HCT116 (cell line): ENCODE measurements at regions not wholly inside any gene's neighbourhood (a gene's known extent, or its start where the extent isn't known, plus 50 kb on each side); places are given as distances from the start of the nearest gene placed in this dataset.

Source experiments
- ATAC-seq: fragments of 200-7000 bp; cut with Tn5 transposase; 2 replicates; pipeline ENCODE4 v1.9.1; 2020; ENCODE audit warnings: mild to moderate bottlenecking, moderate library complexity
- BruUV-seq: library from RNA; stranded (reverse); fragments of 400-500 nt; replicated peaks from 2 replicates; lab custom pipeline; 2021; lab: Mats Ljungman, UMichigan
- CTCF ChIA-PET: fragments of 300-600 bp; sonication (Branson Sonifier 250); formaldehyde crosslinking; loops from one replicate; lab custom pipeline; 2021; ENCODE audit warnings: antibody characterized with exemption; lab: Charles Lee
- POLR2A ChIA-PET: fragments of 300-600, 350-600 bp; sonication (Branson Sonifier 250); formaldehyde crosslinking; loops from one replicate; lab custom pipeline; 2021; ENCODE audit warnings: antibody characterized with exemption; lab: Charles Lee
- RAD21 ChIA-PET, 2 experiments: fragments of 300-600 bp; sonication (Branson Sonifier 250); formaldehyde crosslinking; loops; one replicate each; lab custom pipeline; 2023; ENCODE audit warnings: low total read pairs in 2 of 2; ENCODE audit not compliant: uncharacterized antibody in 2 of 2, unreplicated experiment in 2 of 2, low non-redundant PET in 1 of 2; lab: Charles Lee
- DNase-seq: peaks from one replicate; pipeline ENCODE4 v3.0.0-alpha.2; 2010; ENCODE audit warnings: low read depth, low spot score
- H2AFZ ChIP-seq: fragments of 200-600 bp; shearing (Covaris generic), sonication (generic); 2 replicates; pipeline ENCODE4 v1.6.1; 2017; ENCODE audit warnings: low read depth, mixed run types, mixed read lengths, antibody characterized with exemption, low read length; ENCODE audit not compliant: poor library complexity, severe bottlenecking
- H3K27ac ChIP-seq: 2 replicates; pipeline ENCODE4 v1.5.1; 2012; ENCODE audit warnings: low read depth, low read length
- H3K27me3 ChIP-seq: fragments of 200-600 bp; sonication (generic); 2 replicates; pipeline ENCODE4 v1.6.1; 2016; ENCODE audit warnings: mixed run types, low read length, mixed read lengths; ENCODE audit not compliant: insufficient read depth
- H3K36me3 ChIP-seq, 2 experiments: fragments of 200-500 bp in 1 of 2; fragments of 200-600 bp in 1 of 2; sonication (Bioruptor generic) in 1 of 2; sonication (generic) in 1 of 2; 2 replicates each; pipeline versions ENCODE4 v1.5.1 to v1.6.1; 2014 to 2016; ENCODE audit warnings: low read length in 2 of 2, inconsistent platforms in 1 of 2, mixed read lengths in 1 of 2, mixed run types in 1 of 2; ENCODE audit not compliant: insufficient read depth in 2 of 2, control insufficient read depth in 1 of 2
- H3K4me1 ChIP-seq, 2 experiments: fragments of 200-600 bp in 1 of 2; sonication (generic) in 1 of 2; 2 replicates each; pipeline versions ENCODE4 v1.5.1 to v1.6.1; 2012 to 2017; ENCODE audit warnings: low read length in 2 of 2, inconsistent platforms in 1 of 2, mild to moderate bottlenecking in 1 of 2, mixed read lengths in 1 of 2, mixed run types in 1 of 2, moderate library complexity in 1 of 2; ENCODE audit not compliant: insufficient read depth in 2 of 2, control insufficient read depth in 1 of 2
- H3K4me2 ChIP-seq: fragments of 200-600 bp; sonication (generic); 2 replicates; pipeline ENCODE4 v1.6.1; 2017; ENCODE audit warnings: mixed run types, low read length, mixed read lengths
- H3K4me3 ChIP-seq, 2 experiments: fragments of 200-600 bp in 1 of 2; sonication (generic) in 1 of 2; replicated peaks in 1 of 2; 2 replicates each; pipeline ENCODE4 v1.5.1; 2011 to 2016; ENCODE audit warnings: low read length in 2 of 2, control low read depth in 1 of 2, low read depth in 1 of 2, mild to moderate bottlenecking in 1 of 2, mixed read lengths in 1 of 2, mixed run types in 1 of 2
- H3K79me2 ChIP-seq: fragments of 200-600 bp; sonication (generic); 2 replicates; pipeline ENCODE4 v1.6.1; 2017; ENCODE audit warnings: mild to moderate bottlenecking, mixed run types, low read length, moderate library complexity, mixed read lengths; ENCODE audit not compliant: insufficient read depth
- H3K9ac ChIP-seq: fragments of 200-600 bp; sonication (generic); 2 replicates; pipeline ENCODE4 v1.6.1; 2016; ENCODE audit warnings: low read length, mixed read lengths
- H3K9me2 ChIP-seq: fragments of 200-600 bp; sonication (generic), shearing (Covaris generic); 2 replicates; pipeline ENCODE4 v1.6.1; 2017; ENCODE audit warnings: mixed run types, mild to moderate bottlenecking, moderate library complexity; ENCODE audit not compliant: insufficient read depth
- H3K9me3 ChIP-seq, 2 experiments: fragments of 200-500 bp in 1 of 2; fragments of 200-600 bp in 1 of 2; sonication (Bioruptor generic) in 1 of 2; sonication (generic) in 1 of 2; 2 replicates each; pipeline ENCODE4 v1.6.1; 2014 to 2017; ENCODE audit warnings: low read length in 2 of 2, mixed read lengths in 2 of 2, inconsistent platforms in 1 of 2, low read depth in 1 of 2, mild to moderate bottlenecking in 1 of 2, mixed run types in 1 of 2, moderate library complexity in 1 of 2; ENCODE audit not compliant: control insufficient read depth in 1 of 2, insufficient read depth in 1 of 2
- H4K20me1 ChIP-seq: fragments of 200-600 bp; sonication (generic), shearing (Covaris generic); 2 replicates; pipeline ENCODE4 v1.6.1; 2017; ENCODE audit warnings: mixed run types, mild to moderate bottlenecking, moderate library complexity; ENCODE audit not compliant: insufficient read depth
- CBX3 ChIP-seq: IDR thresholded peaks from 2 replicates; pipeline ENCODE4 v1.6.1; 2012; ENCODE audit warnings: low read depth
- CEBPB ChIP-seq: IDR thresholded peaks from 2 replicates; pipeline ENCODE4 v1.6.1; 2012; ENCODE audit warnings: low read depth
- ELF1 ChIP-seq: IDR thresholded peaks from 2 replicates; pipeline ENCODE4 v1.6.1; 2012; ENCODE audit warnings: low read depth, borderline replicate concordance
- POLR2A ChIP-seq: IDR thresholded peaks from 2 replicates; pipeline ENCODE4 v1.7.0; 2011; ENCODE audit warnings: borderline replicate concordance; ENCODE audit not compliant: insufficient read depth, insufficient read length; ENCODE audit errors: extremely low read depth
- RAD21 ChIP-seq: IDR thresholded peaks from 2 replicates; pipeline ENCODE4 v1.6.1; 2012; ENCODE audit warnings: low read depth, mild to moderate bottlenecking
- REST ChIP-seq: IDR thresholded peaks from 2 replicates; pipeline ENCODE4 v1.6.1; 2012; ENCODE audit warnings: low read depth
- SRF ChIP-seq: IDR thresholded peaks from 2 replicates; pipeline ENCODE4 v1.6.1; 2012; ENCODE audit warnings: low read depth
- intact Hi-C: fragments of 100-400 bp; cut with micrococcal nuclease; formaldehyde crosslinking; loops from 2 replicates; pipeline ENCODE4 v1.10.0; 2022
- TF ChIP-seq, protein P1 (sequence below): IDR thresholded peaks from 2 replicates; pipeline ENCODE4 v1.6.1; 2011; ENCODE audit warnings: mild to moderate bottlenecking, low read length, moderate library complexity; ENCODE audit not compliant: insufficient replicate concordance; ENCODE audit errors: extremely low read depth
- TF ChIP-seq, protein P2 (sequence below), 3 experiments: fragments of 200-600 bp in 1 of 3; sonication (generic) in 1 of 3; IDR thresholded peaks in 2 of 3; conservative IDR thresholded peaks in 1 of 3; 2 replicates each; pipeline ENCODE4 v1.5.1; 2012 to 2017; ENCODE audit warnings: low read depth in 2 of 3, low read length in 2 of 3, antibody characterized with exemption in 1 of 3, borderline replicate concordance in 1 of 3, control low read depth in 1 of 3, mild to moderate bottlenecking in 1 of 3, mixed read lengths in 1 of 3, mixed run types in 1 of 3, moderate library complexity in 1 of 3; ENCODE audit not compliant: insufficient read depth in 1 of 3

GRCh38 chr6:131519670-131520436 lies 53.2 kb upstream of the ARG1 start:
- Histone ChIP-seq H3K9ac (no peak overlapping the region), H3K27me3 (no peaks in the 10 kb centered on the region), H3K9me3 (no peaks in the 10 kb centered on the region), H3K79me2 (no peaks in the 10 kb centered on the region), H3K9me2 (no peaks in the 10 kb centered on the region), H3K4me1 (no peaks in the 10 kb centered on the region), H3K4me3 (no peak overlapping the region), H3K4me2 (no peak overlapping the region), H2AFZ (no peak overlapping the region), H4K20me1 (no peaks in the 10 kb centered on the region), H3K36me3 (no peaks in the 10 kb centered on the region; a peak in 1 of 4 replicates), H3K27ac (no peak overlapping the region)
- intact Hi-C loops, result loop anchor here (5.0 kb wide), 1 partner anchor 633 kb away; no protein-coding TSS in a partner anchor
- DNase-seq, result peak; percentile 40
- ChIA-PET CTCF (interaction anchor here (0.8 to 1.7 kb wide), 8 partner anchors 9 to 649 kb away, joined by 3 to 11 read pairs (median 4); partner anchors contain the start of gene MED23), POLR2A (interaction anchor here (0.9 kb wide), 1 partner anchor 20 kb away, joined by 3 read pairs; no protein-coding TSS in a partner anchor), RAD21 (interaction anchor here in 1 of 2 experiments (1.2 kb wide), 1 partner anchor 14 kb away, joined by 8 read pairs; no protein-coding TSS in a partner anchor)
- ATAC-seq, result peak; percentile 99
- no peak for TF ChIP-seq SRF
- no peak for TF ChIP-seq CBX3
- no peak for TF ChIP-seq ELF1
- TF ChIP-seq, protein P1, sequence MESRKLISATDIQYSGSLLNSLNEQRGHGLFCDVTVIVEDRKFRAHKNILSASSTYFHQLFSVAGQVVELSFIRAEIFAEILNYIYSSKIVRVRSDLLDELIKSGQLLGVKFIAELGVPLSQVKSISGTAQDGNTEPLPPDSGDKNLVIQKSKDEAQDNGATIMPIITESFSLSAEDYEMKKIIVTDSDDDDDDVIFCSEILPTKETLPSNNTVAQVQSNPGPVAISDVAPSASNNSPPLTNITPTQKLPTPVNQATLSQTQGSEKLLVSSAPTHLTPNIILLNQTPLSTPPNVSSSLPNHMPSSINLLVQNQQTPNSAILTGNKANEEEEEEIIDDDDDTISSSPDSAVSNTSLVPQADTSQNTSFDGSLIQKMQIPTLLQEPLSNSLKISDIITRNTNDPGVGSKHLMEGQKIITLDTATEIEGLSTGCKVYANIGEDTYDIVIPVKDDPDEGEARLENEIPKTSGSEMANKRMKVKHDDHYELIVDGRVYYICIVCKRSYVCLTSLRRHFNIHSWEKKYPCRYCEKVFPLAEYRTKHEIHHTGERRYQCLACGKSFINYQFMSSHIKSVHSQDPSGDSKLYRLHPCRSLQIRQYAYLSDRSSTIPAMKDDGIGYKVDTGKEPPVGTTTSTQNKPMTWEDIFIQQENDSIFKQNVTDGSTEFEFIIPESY, result no peak
- peak; percentile 60 for TF ChIP-seq RAD21
- TF ChIP-seq, protein P2, sequence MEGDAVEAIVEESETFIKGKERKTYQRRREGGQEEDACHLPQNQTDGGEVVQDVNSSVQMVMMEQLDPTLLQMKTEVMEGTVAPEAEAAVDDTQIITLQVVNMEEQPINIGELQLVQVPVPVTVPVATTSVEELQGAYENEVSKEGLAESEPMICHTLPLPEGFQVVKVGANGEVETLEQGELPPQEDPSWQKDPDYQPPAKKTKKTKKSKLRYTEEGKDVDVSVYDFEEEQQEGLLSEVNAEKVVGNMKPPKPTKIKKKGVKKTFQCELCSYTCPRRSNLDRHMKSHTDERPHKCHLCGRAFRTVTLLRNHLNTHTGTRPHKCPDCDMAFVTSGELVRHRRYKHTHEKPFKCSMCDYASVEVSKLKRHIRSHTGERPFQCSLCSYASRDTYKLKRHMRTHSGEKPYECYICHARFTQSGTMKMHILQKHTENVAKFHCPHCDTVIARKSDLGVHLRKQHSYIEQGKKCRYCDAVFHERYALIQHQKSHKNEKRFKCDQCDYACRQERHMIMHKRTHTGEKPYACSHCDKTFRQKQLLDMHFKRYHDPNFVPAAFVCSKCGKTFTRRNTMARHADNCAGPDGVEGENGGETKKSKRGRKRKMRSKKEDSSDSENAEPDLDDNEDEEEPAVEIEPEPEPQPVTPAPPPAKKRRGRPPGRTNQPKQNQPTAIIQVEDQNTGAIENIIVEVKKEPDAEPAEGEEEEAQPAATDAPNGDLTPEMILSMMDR (IDR thresholded peaks at IDR 0.05 in 2 of 3, conservative IDR thresholded peaks at IDR 0.05 in 1 of 3; ENCODE audit: borderline replicate concordance in 1 of 3, insufficient read depth in 1 of 3, low read depth in 2 of 3, low read length in 2 of 3), result peak; percentile 42 to 62 (median 57); a peak in 5 of 6 replicates
- no peak for TF ChIP-seq CEBPB
- TF ChIP-seq REST, result no peak
- TF ChIP-seq POLR2A, result no peak
- no TSS peak for BruUV-seq
